ENCODE measurements at regions not wholly inside any gene's neighbourhood (a gene's known extent, or its start where the extent isn't known, plus 50 kb on each side); places are given as distances from the start of the nearest gene placed in this dataset.

GRCh38 chr5:109611505-109611904 is 78.2 kb upstream of the MAN2A1 start:
- Histone ChIP-seq H3K4me2 (replicated peaks; ENCODE audit: low read depth, low read length, poor library complexity, severe bottlenecking) (no peak overlapping the region), H3K4me3 (ENCODE audit: control extremely low read depth in 1 of 5, extremely low read depth in 1 of 5, insufficient read depth in 1 of 5, low read depth in 2 of 5, low read length in 4 of 5) (no peak overlapping the region), H3K4me1 (ENCODE audit: control insufficient read depth in 2 of 2, insufficient read depth in 2 of 2, low read length in 2 of 2) (no peaks in the 10 kb centered on the region), H3K9ac (ENCODE audit: low read length) (no peak overlapping the region), H3K27ac (ENCODE audit: low read length in 2 of 2) (no peak overlapping the region), H4K20me1 (ENCODE audit: control insufficient read depth, insufficient read depth, low read length, poor library complexity, severe bottlenecking) (no peaks in the 10 kb centered on the region), H3K27me3 (replicated peaks in 1 of 4; ENCODE audit: control extremely low read depth in 1 of 4, control insufficient read depth in 3 of 4, insufficient read depth in 4 of 4, low read length in 3 of 4) (no peaks in the 10 kb centered on the region), H3K9me3 (ENCODE audit: control extremely low read depth in 1 of 3, control insufficient read depth in 2 of 3, insufficient read depth in 1 of 3, low read length in 2 of 3) (no peaks in the 10 kb centered on the region), H3K36me3 (replicated peaks in 1 of 2; ENCODE audit: control extremely low read depth in 1 of 2, control insufficient read depth in 1 of 2, extremely low read depth in 1 of 2, insufficient read depth in 2 of 2, low read length in 1 of 2) (no peaks in the 10 kb centered on the region), H2AFZ (ENCODE audit: insufficient read depth, low read depth, low read length, poor library complexity, severe bottlenecking) (no peak overlapping the region), H3K79me2 (ENCODE audit: control insufficient read depth, insufficient read depth, low read length) (no peaks in the 10 kb centered on the region)
- H3K4me3 Mint-ChIP-seq, result no peak overlapping the region
- no peaks in the 10 kb centered on the region for H3K27me3 Mint-ChIP-seq
- no peak overlapping the region for H3K27ac Mint-ChIP-seq
- WGBS (ENCODE audit: insufficient coverage), result 79% methylated on average over 3 of the region's 3 CpGs
- ChIA-PET POLR2A (no interaction called here), CTCF (no interaction called here)
- TF ChIP-seq EZH2 (IDR thresholded peaks at IDR 0.05; ENCODE audit: borderline replicate concordance, insufficient read depth, low read depth, low read length, poor library complexity, severe bottlenecking) (no peak), CTCF (IDR thresholded peaks at IDR 0.05) (no peak)
- H3K9me3 Mint-ChIP-seq (ENCODE audit: insufficient read depth), result no peaks in the 10 kb centered on the region
- ATAC-seq (ENCODE audit: low read depth), result no peak
- intact Hi-C loops (cut with micrococcal nuclease), result no loop called here
- DNase-seq, result no peak
- no peaks in the 10 kb centered on the region for H3K4me1 Mint-ChIP-seq

- H3K36me3 ChIP-seq (replicated peaks in 1 of 2; ENCODE audit: control extremely low read depth in 1 of 2, control insufficient read depth in 1 of 2, extremely low read depth in 1 of 2, insufficient read depth in 2 of 2, low read length in 1 of 2), result no peaks in the 10 kb centered on the region
- H3K27ac Mint-ChIP-seq, result no peak overlapping the region
- TF ChIP-seq CTCF (IDR thresholded peaks at IDR 0.05) (no peak), EZH2 (IDR thresholded peaks at IDR 0.05; ENCODE audit: borderline replicate concordance, insufficient read depth, low read depth, low read length, poor library complexity, severe bottlenecking) (no peak)
- H3K4me1 Mint-ChIP-seq, result no peaks in the 10 kb centered on the region
- H3K9ac ChIP-seq (ENCODE audit: low read length), result no peak overlapping the region
- no peak overlapping the region for H3K4me3 Mint-ChIP-seq
- intact Hi-C loops (cut with micrococcal nuclease), result no loop called here
- CTCF ChIA-PET, result no interaction called here
- H3K27me3 Mint-ChIP-seq, result no peaks in the 10 kb centered on the region
- ATAC-seq (ENCODE audit: low read depth) (no peak), DNase-seq (no peak)
- H3K27ac ChIP-seq (ENCODE audit: low read length in 2 of 2), result no peak overlapping the region
- no peaks in the 10 kb centered on the region for H3K4me1 ChIP-seq (ENCODE audit: control insufficient read depth in 2 of 2, insufficient read depth in 2 of 2, low read length in 2 of 2)
- H3K4me3 ChIP-seq (ENCODE audit: control extremely low read depth in 1 of 5, extremely low read depth in 1 of 5, insufficient read depth in 1 of 5, low read depth in 2 of 5, low read length in 4 of 5), result no peak overlapping the region
- no peak overlapping the region for H3K4me2 ChIP-seq (replicated peaks; ENCODE audit: low read depth, low read length, poor library complexity, severe bottlenecking)
- H3K79me2 ChIP-seq (ENCODE audit: control insufficient read depth, insufficient read depth, low read length), result no peaks in the 10 kb centered on the region
- H4K20me1 ChIP-seq (ENCODE audit: control insufficient read depth, insufficient read depth, low read length, poor library complexity, severe bottlenecking), result no peaks in the 10 kb centered on the region
- H2AFZ ChIP-seq (ENCODE audit: insufficient read depth, low read depth, low read length, poor library complexity, severe bottlenecking), result no peak overlapping the region
- POLR2A ChIA-PET, result no interaction called here
- no peaks in the 10 kb centered on the region for H3K9me3 ChIP-seq (ENCODE audit: control extremely low read depth in 1 of 3, control insufficient read depth in 2 of 3, insufficient read depth in 1 of 3, low read length in 2 of 3)
- H3K27me3 ChIP-seq (replicated peaks in 1 of 4; ENCODE audit: control extremely low read depth in 1 of 4, control insufficient read depth in 3 of 4, insufficient read depth in 4 of 4, low read length in 3 of 4), result no peaks in the 10 kb centered on the region
- WGBS (ENCODE audit: insufficient coverage), result no CpG with 5 or more reads among the region's 4 CpGs
- no peaks in the 10 kb centered on the region for H3K9me3 Mint-ChIP-seq (ENCODE audit: insufficient read depth)
Measured at GRCh38 chr5:109611061-109611460, 78.7 kb upstream of the MAN2A1 start.

All from B cell (primary cell).